GM19324 (cell line): ENCODE measurements at regions not wholly inside any gene's neighbourhood (a gene's known extent, or its start where the extent isn't known, plus 50 kb on each side); places are given as distances from the start of the nearest gene placed in this dataset.

Experiments
- ATAC-seq: cut with Tn5 transposase; IDR thresholded peaks from one replicate; pipeline ENCODE4 v1.9.1; 2021; ENCODE audit warnings: mild to moderate bottlenecking, moderate library complexity; ENCODE audit not compliant: unreplicated experiment, low FRiP score

DNA sequence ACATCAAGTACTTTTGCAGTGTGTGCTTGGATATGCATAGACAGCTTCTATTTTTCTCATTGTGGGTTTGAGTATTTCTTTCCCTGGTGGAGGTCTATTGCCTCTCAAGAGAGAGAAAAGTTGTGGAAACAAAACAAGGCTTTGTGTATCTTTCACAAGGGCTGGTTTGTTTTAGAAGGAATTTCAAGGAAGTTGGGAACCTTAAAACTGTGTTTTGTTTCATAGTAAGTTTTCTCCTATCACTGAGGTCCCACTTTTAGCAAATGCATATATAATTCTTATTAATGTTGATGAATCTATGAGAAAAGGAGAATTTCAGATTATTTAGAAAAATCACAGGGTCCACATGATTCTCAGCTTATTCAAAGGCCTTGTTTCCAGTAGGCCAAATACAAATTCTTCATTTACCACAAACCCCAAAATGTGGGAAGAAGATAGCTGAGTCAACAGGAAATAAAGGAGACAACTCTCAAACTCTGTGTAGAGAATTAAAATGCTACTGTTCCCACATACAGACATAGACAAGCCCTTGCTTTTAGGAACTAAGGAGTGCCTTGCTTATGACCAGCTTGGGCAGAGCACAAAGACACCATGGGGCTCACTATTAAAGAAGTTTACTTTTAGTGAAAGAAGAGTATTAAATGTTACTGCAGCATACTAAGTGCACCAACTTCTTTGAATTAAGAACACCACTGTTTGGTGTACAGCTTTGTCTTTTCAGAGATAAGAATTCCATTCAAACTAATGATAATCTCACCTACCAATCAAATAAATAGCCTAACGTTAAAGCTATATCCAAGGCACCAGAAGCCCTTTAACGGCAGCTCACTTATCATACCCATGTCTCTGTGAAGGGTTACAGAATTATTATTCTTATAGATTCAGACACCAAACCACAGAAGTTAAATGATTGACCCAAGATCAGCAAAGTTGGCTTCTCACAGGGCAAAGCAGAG is 177.4 kb upstream of the LEF1 start:
- ATAC-seq, result no peak

- no peak for ATAC-seq
These were observed 173.7 kb upstream of the LEF1 start for GRCh38 chr4:108342325-108342970.

DNA sequence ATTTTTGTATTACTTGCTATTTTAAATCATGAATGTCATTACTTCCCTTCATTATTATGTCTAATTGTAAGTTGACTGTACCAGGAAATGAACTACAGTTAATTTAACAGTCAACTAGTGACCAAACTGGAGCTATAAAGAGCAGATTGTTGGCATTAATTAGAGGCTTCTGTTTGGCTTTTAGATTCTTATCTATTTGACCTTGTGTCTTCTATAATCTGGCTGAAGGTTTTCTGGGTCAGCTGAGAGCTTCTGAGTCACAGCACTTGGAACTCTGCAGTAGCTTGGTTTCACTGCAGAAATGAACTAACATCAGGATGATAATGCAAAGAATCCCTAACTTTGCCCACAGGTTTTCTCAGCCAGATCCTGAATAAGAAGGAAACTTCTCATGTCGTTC is 169.2 kb upstream of the LEF1 start:
- ATAC-seq, result no peak

DNA sequence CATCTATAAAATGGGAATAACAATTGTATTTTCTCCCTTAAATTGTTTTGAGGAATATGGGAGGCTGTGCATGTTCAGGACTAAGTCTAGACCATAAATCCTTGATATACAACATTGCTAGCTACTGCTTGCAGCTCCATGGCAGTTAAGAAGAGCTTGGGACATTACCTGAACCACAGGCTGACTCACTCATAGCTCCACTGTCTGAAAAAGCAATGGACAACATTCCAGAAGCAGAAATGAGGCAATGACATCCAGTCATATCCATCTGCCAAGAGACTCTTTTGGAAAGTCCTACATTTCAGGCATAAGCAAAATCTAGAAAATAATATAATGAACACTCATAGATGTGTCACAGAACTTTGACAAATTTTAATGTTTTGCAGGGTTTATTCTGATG is 167.3 kb upstream of the LEF1 start:
- no peak for ATAC-seq

DNA sequence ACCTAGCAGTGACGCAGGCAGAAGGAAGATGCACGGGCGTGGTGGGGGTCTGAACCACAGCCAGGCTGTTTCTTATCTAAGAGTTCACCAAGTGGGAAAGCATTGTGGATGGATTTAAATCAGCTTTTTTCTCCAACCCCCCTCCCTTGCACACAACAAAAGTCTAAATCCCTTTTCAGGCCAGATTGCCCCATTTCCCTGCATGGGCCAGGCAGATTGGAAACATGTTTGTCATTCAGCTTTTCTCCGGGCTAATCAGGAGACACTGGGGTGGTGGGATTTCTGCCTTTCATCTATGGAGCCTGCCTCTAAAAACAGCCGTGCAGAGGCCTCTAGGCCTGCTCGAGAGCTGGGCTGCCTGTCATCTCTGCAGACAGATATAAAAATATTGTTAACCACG is 166.3 kb upstream of the LEF1 start:
- no peak for ATAC-seq

DNA sequence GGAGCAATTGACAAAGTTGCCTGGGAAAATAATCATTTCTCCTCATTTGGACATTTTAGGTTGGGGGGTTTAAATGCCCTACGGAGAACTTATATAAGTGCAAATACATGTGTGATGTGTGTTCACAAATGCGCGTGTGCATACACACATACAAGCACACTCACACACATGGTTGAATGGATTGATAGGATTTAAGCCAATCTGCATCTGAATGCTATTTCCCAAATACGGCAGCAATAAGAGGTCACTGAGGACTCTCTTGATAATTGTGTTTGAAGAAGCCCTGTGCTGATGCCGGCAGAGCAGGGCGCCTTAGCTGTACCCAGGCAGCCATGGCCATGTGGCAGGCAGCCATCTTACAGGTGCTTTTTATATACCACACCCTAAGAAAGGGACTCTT is 165.3 kb upstream of the LEF1 start:
- ATAC-seq, result no peak

DNA sequence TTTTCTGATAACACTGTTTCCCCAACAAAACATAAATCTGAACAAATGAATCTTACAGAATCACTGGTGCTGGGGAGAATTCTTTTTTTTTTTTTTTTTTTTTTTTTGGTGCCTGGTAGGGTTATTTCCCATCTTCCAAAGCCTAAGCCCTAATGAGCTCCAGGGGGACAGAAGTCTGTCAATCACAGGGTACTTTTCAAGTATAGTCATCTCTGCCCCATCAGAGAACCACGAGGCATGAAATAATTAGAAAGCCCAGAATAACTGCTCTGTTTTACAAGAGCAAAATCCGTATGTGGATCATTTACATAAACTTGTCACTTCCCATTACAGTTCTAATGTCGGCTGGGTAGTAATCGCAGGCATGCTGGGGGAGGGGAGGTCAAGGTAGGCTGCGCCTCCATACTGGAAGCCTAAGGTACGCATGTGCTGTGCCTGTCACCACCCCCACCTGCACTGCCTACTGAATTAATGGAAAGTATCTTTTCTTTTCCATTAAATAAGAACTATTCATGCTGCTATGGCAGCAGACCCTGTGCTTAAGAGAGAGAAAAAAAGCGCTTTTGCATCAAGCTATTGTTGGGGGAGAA is 164.7 kb upstream of the LEF1 start:
- no peak for ATAC-seq

DNA sequence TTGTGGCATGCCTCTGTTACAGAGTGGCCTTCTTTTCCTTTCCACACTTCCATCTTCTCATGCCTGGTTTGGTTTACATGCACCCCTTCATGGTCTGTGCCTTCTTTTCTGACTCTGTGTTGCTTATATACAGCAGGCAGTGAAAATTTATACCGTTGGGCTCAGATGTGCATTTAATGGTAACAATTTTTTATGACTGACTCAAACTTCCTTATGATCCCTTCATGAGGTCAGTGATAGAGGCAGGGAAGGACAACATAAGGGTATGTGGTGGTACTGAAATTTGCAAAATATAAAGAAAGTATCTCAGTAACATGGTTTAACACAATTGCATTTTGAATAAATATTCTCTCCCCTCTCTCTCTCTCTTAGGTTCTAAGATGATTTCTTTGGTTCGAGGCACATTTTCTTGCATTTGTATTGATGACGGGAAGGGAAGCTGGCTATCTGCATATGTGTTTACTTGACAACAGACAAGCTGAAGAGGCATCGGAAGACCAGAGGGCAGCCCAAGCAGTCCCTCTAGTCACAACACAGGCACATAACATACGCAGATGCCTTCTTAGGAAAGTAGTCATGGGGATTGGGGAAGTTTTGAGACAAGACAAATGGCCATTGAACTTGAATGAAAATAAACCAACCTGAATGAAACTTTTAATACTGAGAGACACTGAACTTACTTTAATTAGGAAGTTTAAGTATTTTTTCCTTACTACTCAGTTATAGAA is 163.3 kb upstream of the LEF1 start:
- ATAC-seq, result no peak

GRCh38 chr4:108328383-108328732 is 159.6 kb upstream of the LEF1 start:
- no peak for ATAC-seq

- no peak for ATAC-seq
These were observed 159.1 kb upstream of the LEF1 start for GRCh38 chr4:108327642-108328382.

GRCh38 chr4:108325561-108325960 is 156.8 kb upstream of the LEF1 start:
- ATAC-seq, result no peak

DNA sequence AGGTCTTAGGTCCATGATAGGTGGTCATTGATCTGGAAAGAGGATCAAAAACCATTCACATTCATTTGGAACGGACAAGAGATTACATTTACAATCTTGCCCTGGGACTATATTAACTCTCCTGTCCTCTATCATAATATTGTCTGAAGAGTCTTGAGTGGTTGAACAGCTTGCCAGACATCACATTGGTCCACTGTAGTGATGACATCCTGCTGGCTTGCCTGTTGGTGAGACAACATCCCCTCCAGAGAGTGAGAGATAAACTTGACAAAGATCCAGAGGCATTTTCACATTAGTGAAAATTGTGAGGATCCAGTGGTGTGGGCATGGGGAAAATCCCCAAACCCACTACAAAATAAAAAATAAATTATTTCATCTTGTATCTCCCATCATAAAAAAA is 155.7 kb upstream of the LEF1 start:
- ATAC-seq, result no peak

DNA sequence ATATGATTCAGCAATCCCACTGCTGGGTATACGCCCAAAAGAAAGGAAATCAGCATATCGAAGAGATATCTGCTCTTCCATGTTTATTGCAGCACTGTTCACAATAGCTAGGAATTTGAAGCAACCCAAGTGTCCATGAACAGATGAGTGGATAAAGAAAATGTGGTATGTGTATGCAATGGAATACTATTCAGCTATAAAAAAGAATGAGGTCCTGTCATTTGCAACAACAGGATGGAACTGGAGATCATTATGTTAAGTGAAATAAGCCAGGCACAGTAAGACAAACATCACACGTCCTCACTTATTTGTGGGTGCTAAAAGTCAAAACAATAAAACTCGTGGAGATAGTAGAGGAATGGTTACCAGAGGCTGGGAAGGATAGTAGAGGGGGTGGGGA is 153.8 kb upstream of the LEF1 start:
- no peak for ATAC-seq

- no peak for ATAC-seq
These were observed 151.3 kb upstream of the LEF1 start for GRCh38 chr4:108320061-108320460.

GRCh38 chr4:108317377-108317776 is 148.6 kb upstream of the LEF1 start:
- ATAC-seq, result no peak

DNA sequence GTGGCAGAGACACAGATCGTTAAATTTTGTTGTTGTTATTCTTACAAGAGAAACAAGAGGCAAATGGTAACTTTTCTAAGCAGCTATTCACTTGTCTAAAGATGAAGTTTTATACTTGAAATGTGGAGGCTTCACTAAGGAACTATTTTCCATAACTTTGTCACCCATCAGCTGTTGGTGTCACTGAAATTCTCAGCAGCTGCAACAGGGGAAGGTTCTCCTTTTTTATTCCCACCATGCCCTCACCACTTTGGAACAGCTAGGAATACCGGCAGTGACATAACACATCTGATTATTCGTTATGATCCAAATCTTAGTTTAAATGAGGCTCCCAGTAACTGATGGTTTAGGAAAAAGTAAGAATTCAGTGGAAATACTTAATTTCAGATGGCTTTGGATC is 147.0 kb upstream of the LEF1 start:
- ATAC-seq, result no peak

DNA sequence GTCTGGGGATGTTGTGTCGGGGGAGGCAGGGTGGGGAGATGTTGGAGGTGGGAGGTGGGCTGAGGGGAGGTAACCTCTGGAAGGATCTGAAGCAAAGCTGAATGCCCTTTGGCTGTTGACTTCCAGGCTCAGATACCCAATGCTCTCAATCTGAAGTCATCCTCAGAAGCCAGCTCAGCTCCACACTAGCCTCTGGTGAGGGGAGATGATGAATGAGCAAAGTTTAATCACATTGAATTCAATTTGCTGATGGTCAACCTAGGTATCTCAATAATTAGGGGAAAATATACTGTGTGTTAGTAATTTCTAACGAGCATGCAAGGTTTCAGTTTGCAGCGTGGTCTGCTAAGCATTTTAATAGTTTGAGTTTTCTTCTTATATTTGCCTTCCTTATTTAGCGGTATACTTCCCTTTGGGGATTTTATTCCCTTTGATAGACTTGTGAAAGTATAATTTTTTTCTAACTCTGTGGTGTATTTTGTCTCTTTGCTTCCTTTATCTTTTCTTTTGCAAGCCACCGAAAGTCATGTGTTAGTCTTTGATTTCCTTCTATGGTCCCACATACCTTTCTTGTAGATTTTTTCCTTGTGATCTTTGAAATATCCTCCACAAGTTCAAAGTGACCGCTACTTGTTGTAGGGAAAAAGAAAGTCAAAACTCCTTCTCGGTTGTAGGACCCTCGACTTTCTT is 146.3 kb upstream of the LEF1 start:
- no peak for ATAC-seq

- no peak for ATAC-seq
These were observed 145.0 kb upstream of the LEF1 start for GRCh38 chr4:108313546-108314339.

- ATAC-seq, result no peak
These were observed 142.6 kb upstream of the LEF1 start for GRCh38 chr4:108311313-108311712.
